Jurkat, Clone E6-1 (cell line): ENCODE measurements at regions not wholly inside any gene's neighbourhood (a gene's known extent, or its start where the extent isn't known, plus 50 kb on each side); places are given as distances from the start of the nearest gene placed in this dataset.
"Not testable (repeated sequence)": the region's sequence is repeated elsewhere in the genome, so short reads cannot be mapped to it uniquely, and the experiment has no call there.

Experiments used
- DNase-seq: peaks from one replicate; pipeline ENCODE4 v3.0.0-alpha.2; 2011; ENCODE audit warnings: low read depth, low spot score
- H3K4me3 ChIP-seq: 2 replicates; pipeline ENCODE4 v1.5.1; 2011; ENCODE audit warnings: mild to moderate bottlenecking, low read length, control low read depth, moderate library complexity

DNA sequence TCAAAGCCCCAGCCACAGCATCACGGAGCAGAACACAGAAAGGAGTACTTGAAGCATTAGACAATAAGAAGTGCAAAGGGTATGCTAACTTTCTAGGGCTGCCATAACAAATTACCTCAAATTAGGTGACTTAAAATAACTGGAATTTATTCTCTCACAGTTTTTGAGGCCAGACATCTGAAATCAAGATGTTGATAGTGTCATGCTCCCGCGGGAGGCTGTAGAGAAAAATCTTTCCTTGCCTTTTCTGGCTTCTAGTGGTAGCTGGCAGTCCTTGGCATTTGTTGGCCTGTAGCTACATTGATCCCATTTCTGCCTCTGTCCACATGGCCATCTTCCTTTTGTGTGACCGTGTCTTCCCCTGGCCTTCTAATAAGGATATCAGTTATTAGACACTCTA lies 51.9 kb upstream of the SPDL1 start:
- DNase-seq, result no peak

DNA sequence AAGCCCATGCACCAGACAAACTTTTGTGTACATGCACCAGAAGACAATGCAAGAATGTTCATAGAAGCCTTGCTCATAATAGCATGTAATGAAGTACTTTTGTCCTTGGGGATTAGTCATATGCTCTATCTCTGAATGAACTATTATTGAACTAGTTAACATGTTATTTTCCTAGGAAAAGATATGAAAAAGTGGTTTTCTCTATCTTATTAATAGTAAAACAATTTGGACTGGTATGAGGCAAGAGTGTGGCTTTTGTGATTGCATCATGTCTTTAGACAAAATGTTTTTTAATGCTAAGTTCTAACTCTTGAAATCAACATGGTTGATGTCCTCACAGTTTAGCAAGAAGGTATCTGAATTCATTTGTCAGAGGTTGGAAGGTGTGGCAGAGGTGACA lies 55.7 kb upstream of the SPDL1 start:
- no peak overlapping the region for H3K4me3 ChIP-seq
- DNase-seq, result no peak

More for the DNA sequence above, 51.9 kb upstream of the SPDL1 start:
- no peak overlapping the region for H3K4me3 ChIP-seq

DNA sequence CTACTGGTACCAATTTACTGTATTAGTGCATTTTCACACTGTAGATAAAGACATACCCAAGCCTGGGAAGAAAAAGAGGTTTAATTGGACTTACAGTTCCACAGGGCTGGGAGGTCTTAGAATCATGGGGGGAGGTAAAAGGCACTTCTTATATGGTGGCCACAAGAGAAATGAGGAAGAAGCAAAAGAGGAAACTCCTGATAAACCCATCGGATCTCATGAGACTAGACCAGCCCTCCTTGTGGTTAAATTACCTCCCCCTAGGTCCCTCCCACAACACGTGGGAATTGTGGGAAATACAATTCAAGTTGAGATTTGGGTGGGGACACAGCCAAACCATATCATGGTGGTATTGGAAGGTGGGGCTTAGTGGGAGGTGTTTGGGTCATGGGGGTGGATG lies 56.5 kb upstream of the SPDL1 start:
- DNase-seq, result no peak
- no peak overlapping the region for H3K4me3 ChIP-seq

- DNase-seq, result no peak
- no peak overlapping the region for H3K4me3 ChIP-seq
Observed at GRCh38 chr5:169522851-169523250, 60.7 kb upstream of the SPDL1 start.

DNA sequence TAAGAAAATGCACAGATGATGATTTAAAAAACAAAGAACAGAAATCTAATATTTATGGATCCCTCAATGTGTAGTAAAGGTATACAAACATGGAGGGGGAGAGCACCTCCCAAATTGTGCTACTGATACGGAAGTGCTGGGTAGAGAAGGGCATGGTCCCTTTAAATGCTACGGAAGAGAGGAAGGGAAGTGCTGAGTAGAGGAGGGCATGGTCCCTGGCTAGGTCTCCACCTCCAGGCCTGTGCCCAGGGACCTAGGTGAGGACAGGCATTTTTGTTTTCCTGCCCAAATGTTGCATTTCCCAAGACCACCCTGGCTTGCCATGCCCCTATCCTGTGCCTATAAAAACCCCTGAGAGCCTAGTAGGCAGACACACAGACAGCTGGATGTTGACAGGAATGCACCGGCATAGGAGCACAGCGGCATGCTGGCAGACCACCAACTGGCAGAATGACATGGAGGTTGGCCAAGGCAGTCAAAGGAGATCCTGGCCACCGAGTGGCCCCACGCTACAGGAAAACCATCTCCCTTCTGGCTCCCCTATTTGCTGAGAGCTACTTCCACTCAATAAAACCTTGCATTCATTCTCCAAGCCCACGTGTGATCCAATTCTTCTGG lies 62.1 kb upstream of the SPDL1 start:
- DNase-seq, result no peak
- H3K4me3 ChIP-seq, result no peak overlapping the region

- H3K4me3 ChIP-seq, result no peak overlapping the region
- DNase-seq, result no peak
Observed at GRCh38 chr5:169519358-169519757, 64.2 kb upstream of the SPDL1 start.

DNA sequence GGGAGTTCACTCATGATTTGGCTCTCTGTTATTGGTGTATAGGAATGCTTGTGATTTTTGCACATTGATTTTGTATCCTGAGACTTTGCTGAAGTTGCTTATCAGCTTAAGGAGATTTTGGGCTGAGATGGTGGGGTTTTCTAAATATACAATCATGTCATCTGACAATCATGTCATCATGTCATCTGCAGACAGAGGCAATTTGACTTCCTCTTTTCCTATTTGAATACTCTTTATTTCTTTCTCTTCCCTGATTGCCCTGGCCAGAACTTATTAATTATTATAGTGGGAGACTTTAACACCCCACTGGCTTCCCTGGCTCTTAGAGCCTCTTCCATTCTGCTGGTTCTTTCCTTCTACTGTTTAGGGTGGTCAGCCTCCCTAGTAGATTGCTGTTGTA lies 64.8 kb upstream of the SPDL1 start:
- not testable (repeated sequence) for DNase-seq, H3K4me3 ChIP-seq

DNA sequence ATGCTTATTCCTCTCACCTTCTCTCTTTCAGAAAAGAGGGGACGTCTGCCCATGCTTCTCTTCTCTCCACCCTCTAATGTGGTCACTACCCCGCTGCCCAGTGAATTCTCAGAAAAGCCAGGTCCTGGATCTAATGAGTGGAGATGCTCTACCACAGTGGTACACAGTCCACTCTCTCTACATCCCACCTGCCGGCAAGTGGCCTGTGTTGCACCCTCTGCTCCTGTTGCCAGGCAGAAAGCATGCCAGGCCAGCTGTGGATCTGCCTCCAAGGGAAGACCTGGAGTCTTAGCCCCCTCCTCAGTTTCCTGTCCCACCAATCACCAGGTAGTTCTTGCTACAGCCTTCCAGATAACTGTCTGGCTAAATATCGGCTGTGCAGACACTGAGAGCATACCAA lies 71.2 kb upstream of the SPDL1 start:
- DNase-seq, result no peak

DNA sequence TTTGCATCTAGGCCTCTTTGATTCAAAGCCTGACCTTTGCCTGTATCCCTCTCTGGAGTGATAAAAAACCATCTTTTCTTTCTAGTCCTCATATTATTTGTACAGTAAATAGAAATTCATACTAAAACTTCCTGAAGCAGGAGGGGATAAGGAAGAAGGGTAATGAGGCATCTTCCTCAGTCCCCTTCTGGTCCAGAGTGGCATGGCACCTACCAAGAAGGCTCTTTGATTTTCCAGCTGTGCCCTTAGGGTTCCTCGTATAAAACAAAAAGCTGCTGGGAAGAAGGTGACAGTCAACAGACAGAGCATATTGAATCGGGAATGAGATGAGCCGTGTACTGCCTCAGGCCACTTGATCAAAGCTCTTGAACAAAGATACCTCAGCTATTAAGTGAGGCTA lies 71.9 kb upstream of the SPDL1 start:
- peak; percentile 7 for DNase-seq

More for the DNA sequence above, 71.2 kb upstream of the SPDL1 start:
- no peak overlapping the region for H3K4me3 ChIP-seq

GRCh38 chr5:169507051-169507450 lies 76.5 kb upstream of the SPDL1 start:
- DNase-seq, result no peak
- H3K4me3 ChIP-seq, result no peak overlapping the region

More for the DNA sequence above, 71.9 kb upstream of the SPDL1 start:
- H3K4me3 ChIP-seq, result no peak overlapping the region

GRCh38 chr5:169503886-169504285 lies 79.7 kb upstream of the SPDL1 start:
- DNase-seq, result no peak
- H3K4me3 ChIP-seq, result no peak overlapping the region

DNA sequence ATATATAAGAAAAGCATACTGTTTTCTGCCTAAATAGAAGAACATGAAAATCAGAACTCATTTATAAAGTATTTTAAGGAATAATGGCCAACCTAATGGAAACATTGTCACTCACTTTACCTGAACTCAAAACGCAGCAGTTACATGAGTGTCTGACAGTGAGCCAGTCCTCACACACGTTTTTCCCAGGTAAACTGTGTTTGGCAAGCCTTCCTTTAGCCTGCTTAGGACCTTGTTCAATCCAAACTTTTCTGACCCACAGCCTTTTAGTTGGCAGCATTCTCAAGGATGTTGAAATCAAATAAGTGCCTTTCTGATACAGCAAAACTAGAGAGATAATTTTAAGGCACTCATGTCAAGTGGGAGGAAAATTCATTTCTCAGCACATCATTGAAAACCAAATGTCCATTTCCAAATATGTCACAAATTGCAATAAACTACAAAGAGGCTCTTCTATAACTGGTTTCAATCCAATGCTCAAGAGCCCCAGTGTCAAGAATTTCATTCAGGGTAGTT lies 83.5 kb upstream of the SPDL1 start:
- DNase-seq, result no peak
- H3K4me3 ChIP-seq, result no peak overlapping the region

- H3K4me3 ChIP-seq, result no peak overlapping the region
- DNase-seq, result no peak
Observed at GRCh38 chr5:169496878-169497277, 86.7 kb upstream of the SPDL1 start.

DNA sequence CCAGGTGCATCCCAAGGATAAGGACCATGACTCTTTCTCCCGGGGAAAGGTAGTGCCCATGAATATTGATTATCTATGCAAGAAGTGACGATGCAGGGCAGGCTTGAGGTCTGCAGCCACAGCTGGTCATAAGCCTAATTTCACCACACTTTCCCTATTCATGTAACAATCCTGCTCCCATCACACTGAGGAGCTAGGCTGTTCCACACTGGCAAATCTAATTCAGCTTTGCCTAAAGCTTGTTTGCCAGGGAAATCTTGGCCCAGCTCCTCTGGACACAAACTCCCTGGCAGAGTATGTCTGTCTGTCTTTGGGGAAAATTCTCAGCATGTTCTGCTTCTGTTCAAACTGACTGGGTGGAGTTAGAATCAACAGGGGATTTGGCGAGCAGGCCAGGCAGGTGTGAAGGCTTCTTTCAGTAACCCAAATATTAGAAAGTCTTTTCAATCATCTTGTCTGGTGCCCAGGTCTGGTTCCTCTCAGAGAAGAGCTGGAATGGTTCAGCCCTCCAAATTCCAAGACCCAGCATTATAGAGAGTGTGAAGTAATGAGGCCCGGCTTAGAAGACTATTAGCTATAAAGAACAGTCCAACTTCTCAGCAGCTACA lies 88.5 kb upstream of the SPDL1 start:
- no peak overlapping the region for H3K4me3 ChIP-seq

GRCh38 chr5:169494383-169494935 lies 89.1 kb upstream of the SPDL1 start:
- no peak overlapping the region for H3K4me3 ChIP-seq
- no peak for DNase-seq

More for the DNA sequence above, 88.5 kb upstream of the SPDL1 start:
- no peak for DNase-seq

GRCh38 chr5:169474226-169474625 lies 109.3 kb upstream of the SPDL1 start:
- no peak overlapping the region for H3K4me3 ChIP-seq
- no peak for DNase-seq

DNA sequence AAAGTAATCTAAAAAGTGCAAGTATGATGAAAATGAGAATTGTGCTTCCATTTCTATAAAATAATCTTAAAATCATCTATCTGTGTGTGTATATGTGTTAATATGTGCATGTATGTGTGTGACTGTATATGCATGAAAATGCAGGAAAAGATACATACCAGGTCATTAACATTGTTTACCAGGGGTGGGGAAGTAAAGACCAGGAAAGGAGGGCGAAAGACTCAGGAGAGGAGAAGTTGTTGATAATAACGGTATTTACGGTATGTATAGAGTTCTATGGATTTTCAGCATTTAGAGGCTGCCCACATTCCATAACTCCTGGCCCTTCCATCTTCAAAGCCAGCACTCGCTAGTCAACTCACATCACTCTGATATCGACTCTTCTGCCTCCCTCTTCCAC lies 111.0 kb upstream of the SPDL1 start:
- DNase-seq, result no peak
- H3K4me3 ChIP-seq, result no peak overlapping the region

- no peak for DNase-seq
Observed at GRCh38 chr5:169471021-169471420, 112.6 kb upstream of the SPDL1 start.

DNA sequence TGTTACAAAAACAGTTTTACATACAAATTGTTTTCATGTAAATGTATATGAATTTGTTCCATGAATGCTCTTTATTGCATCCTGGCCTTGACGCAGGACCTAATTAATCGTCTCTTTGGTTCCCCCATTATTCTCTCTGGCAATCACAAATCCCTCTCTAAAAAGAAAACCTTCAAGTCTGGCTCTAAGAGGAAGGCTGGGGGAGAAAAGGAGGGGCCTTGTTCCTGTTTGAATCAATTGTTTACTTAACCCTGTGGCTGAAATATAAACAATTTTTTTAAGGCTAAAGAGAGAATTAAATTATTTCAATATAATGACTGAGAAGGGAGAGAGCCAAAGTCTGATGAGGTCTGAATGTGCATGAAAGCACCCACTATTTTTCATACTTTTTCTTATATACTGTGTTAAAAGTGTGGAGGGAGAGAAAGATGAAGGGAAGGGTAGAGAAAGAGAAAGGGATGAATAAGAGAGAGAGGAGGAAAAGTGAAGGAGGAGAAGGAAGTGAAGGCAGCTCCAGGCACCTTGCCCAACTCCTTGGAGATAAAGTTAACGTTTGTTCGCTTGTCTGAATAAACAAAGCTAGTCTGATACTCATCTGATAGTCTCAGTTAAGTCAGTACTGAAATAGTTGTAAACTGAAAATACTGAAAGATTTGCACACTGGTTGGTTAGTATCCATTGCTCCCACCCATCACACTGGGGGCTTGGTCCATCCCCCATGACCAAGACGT lies 116.4 kb upstream of the SPDL1 start:
- no peak overlapping the region for H3K4me3 ChIP-seq
- DNase-seq, result no peak

More at GRCh38 chr5:169471021-169471420, 112.6 kb upstream of the SPDL1 start:
- H3K4me3 ChIP-seq, result no peak overlapping the region

- DNase-seq, result no peak
Observed at GRCh38 chr5:169460896-169461295, 122.7 kb upstream of the SPDL1 start.

More at GRCh38 chr5:169460896-169461295, 122.7 kb upstream of the SPDL1 start:
- no peak overlapping the region for H3K4me3 ChIP-seq
